ENCODE measurements at regions not wholly inside any gene's neighbourhood (a gene's known extent, or its start where the extent isn't known, plus 50 kb on each side); places are given as distances from the start of the nearest gene placed in this dataset.
A peak's percentile ranks its signal among the peaks of the same experiment; 100 is the strongest.

- Histone ChIP-seq H3K27me3 (peaks cover 0 to 9% of the 10 kb centered on the region in 2 donors), H3K4me1 (no peaks in the 10 kb centered on the region), H3K9me3 (no peaks in the 10 kb centered on the region), H3K27ac (no peak overlapping the region), H3K4me3 (no peak overlapping the region), H3K36me3 (no peaks in the 10 kb centered on the region)
- TF ChIP-seq POLR2AphosphoS5 (IDR thresholded peaks at IDR 0.05), result no peak
- no peak for TF ChIP-seq POLR2A (IDR thresholded peaks at IDR 0.05)
- no peak for TF ChIP-seq CTCF (IDR thresholded peaks at IDR 0.05)
- DNase-seq (ENCODE audit: low spot score in 2 of 2), result peak in 1 of 2 donors; percentile 3
- intact Hi-C loops (cut with DNase I; ENCODE audit: low total_unique reads), result no loop called here
Measured at GRCh38 chr22:44401783-44402110, 89.0 kb upstream of the SHISAL1 start.

- intact Hi-C loops (cut with DNase I; ENCODE audit: low total_unique reads), result no loop called here
- Histone ChIP-seq H3K27me3 (peaks cover 0 to 19% of the 10 kb centered on the region in 2 donors), H3K9me3 (no peaks in the 10 kb centered on the region), H3K27ac (no peak overlapping the region), H3K4me3 (no peak overlapping the region), H3K4me1 (no peaks in the 10 kb centered on the region), H3K36me3 (no peaks in the 10 kb centered on the region)
- no peak for DNase-seq (ENCODE audit: low spot score in 2 of 2)
- TF ChIP-seq CTCF (IDR thresholded peaks at IDR 0.05), result no peak
- TF ChIP-seq POLR2AphosphoS5 (IDR thresholded peaks at IDR 0.05), result no peak
- TF ChIP-seq POLR2A (IDR thresholded peaks at IDR 0.05), result no peak
Measured at GRCh38 chr22:44400763-44401060, 88.0 kb upstream of the SHISAL1 start.

- H3K4me1 ChIP-seq, result no peaks in the 10 kb centered on the region
- no peak overlapping the region for H3K27ac ChIP-seq
- DNase-seq (ENCODE audit: low spot score in 2 of 2), result peak in 1 of 2 donors; percentile 49
- H3K27me3 ChIP-seq, result peaks cover 0 to 25% of the 10 kb centered on the region in 2 donors
- intact Hi-C loops (cut with DNase I; ENCODE audit: low total_unique reads), result no loop called here
- H3K9me3 ChIP-seq, result no peaks in the 10 kb centered on the region
- no peak overlapping the region for H3K4me3 ChIP-seq
- H3K36me3 ChIP-seq, result no peaks in the 10 kb centered on the region
- TF ChIP-seq POLR2AphosphoS5 (IDR thresholded peaks at IDR 0.05) (no peak), CTCF (IDR thresholded peaks at IDR 0.05) (no peak), POLR2A (IDR thresholded peaks at IDR 0.05) (no peak)
Measured at GRCh38 chr22:44399906-44400762, 87.4 kb upstream of the SHISAL1 start.

- Histone ChIP-seq H3K4me3 (no peak overlapping the region), H3K4me1 (no peaks in the 10 kb centered on the region), H3K36me3 (no peaks in the 10 kb centered on the region), H3K27me3 (peaks cover 0 to 32% of the 10 kb centered on the region in 2 donors), H3K9me3 (no peaks in the 10 kb centered on the region), H3K27ac (no peak overlapping the region)
- DNase-seq (ENCODE audit: low spot score in 2 of 2), result peak in 1 of 2 donors; percentile 19
- intact Hi-C loops (cut with DNase I; ENCODE audit: low total_unique reads), result no loop called here
- TF ChIP-seq POLR2AphosphoS5 (IDR thresholded peaks at IDR 0.05), result no peak
- no peak for TF ChIP-seq POLR2A (IDR thresholded peaks at IDR 0.05)
- TF ChIP-seq CTCF (IDR thresholded peaks at IDR 0.05), result no peak
Measured at GRCh38 chr22:44398856-44399837, 86.4 kb upstream of the SHISAL1 start.
